Right kidney (tissue), 1 donor: ENCODE measurements at regions not wholly inside any gene's neighbourhood (a gene's known extent, or its start where the extent isn't known, plus 50 kb on each side); places are given as distances from the start of the nearest gene placed in this dataset.

Source experiments
- DNase-seq: peaks from one replicate; pipeline ENCODE4 v3.0.0-alpha.2; 2016

GRCh38 chr6:12423832-12424231 lies 133.7 kb downstream of the EDN1 start:
- DNase-seq = no peak

DNA sequence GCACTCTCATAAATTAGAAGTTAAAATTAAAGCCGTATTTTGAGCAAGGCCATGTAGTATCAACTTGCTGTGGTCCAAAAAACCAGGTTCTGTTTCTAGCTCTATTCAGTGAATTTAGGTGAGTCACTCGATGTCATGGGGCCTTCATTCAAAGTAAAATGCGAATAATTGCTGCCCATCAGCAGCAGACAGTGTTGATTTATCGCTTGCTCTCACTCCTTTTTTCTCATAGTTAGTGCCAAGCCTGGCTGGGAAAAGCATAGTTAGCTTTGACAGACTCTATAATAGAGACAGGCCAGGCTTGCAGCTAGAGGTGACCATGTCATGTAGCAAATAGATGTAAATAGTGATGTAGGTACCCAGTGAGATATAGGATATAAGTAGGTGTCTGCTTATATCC lies 136.0 kb downstream of the EDN1 start:
- DNase-seq = no peak

GRCh38 chr6:12431023-12431422 lies 140.9 kb downstream of the EDN1 start:
- DNase-seq = no peak

DNA sequence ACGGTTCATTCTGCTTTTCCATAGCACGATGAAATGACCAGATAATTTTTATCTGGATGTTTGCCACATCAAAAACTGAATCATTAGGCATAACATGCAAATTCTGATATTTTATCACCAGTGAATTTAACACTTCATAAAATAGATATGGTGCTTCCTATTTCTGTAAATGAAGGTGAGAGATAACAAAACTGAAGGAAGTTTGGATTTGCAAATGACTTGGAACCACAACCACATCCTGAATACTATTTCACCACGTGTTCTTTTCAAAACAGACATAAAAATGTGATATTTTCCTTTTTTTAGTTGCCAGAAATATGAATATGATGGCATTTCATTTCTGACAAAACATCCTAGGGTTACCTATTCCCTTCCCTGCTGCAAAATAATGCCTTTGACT lies 146.1 kb downstream of the EDN1 start:
- DNase-seq = no peak

GRCh38 chr6:12436683-12437082 lies 146.5 kb downstream of the EDN1 start:
- DNase-seq = no peak

DNA sequence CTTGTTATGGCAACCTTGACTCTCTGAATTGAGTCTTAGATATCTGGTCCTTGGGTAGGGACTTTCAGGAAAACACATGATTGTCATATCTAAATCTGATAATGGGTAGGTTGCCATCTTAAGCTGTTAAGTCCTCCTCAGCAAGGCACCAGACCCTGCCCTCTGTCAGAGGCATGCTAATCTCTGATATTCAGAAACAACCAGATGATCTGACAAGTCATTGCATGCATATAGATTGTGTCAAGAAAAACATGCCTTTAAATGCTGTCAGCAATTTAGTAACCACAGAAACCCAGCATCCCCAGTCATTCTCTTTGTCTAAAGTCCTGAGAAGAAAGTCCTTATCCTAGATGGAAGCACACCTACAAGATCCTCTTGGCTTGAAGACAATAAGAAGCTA lies 149.1 kb downstream of the EDN1 start:
- DNase-seq = no peak

- DNase-seq = peak; percentile 5
These were observed 150.8 kb downstream of the EDN1 start for GRCh38 chr6:12440981-12441380.

GRCh38 chr6:12442455-12442854 lies 152.3 kb downstream of the EDN1 start:
- DNase-seq = no peak

GRCh38 chr6:12446394-12446793 lies 156.2 kb downstream of the EDN1 start:
- DNase-seq = no peak

- DNase-seq = no peak
These were observed 159.3 kb downstream of the EDN1 start for GRCh38 chr6:12449447-12449846.

DNA sequence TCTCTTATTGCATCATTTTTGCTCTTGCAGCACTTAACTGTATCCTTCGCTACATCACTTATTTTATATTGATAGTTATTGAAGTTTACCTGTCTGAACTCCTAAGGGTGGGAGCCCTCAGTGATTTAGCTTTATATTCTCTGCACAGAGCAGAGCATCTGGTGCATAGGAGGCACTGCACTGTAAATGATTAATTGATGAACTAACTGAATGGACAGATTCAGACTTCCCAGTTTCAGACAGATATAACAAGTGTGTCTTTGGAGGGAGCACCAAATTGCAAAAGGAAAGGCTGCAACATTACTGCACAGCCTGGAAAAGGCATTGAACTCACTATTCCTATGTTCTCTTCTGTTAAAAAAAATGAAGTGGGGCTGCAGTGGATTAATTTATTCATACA lies 160.3 kb downstream of the EDN1 start:
- DNase-seq = no peak

GRCh38 chr6:12456343-12456742 lies 166.2 kb downstream of the EDN1 start:
- DNase-seq = no peak

DNA sequence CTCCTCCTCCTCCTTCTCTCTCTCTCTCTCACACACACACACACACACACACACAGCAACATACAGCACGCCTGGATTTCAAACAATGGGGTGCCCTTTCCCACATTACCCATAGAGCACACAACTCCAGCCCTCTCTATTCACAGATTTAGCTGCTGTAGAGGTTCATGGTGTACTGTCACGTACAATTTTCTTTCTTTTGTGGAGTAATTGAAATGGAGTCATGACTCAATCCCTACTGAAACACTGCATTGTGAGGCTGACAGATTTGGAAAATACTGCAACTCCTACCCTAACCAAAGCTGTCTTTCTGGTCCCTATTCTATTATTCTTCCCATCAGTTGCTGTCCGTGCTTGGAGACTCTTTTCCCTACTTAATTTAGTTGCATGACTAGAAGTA lies 166.9 kb downstream of the EDN1 start:
- no peak for DNase-seq

GRCh38 chr6:12458558-12458957 lies 168.4 kb downstream of the EDN1 start:
- DNase-seq = no peak

DNA sequence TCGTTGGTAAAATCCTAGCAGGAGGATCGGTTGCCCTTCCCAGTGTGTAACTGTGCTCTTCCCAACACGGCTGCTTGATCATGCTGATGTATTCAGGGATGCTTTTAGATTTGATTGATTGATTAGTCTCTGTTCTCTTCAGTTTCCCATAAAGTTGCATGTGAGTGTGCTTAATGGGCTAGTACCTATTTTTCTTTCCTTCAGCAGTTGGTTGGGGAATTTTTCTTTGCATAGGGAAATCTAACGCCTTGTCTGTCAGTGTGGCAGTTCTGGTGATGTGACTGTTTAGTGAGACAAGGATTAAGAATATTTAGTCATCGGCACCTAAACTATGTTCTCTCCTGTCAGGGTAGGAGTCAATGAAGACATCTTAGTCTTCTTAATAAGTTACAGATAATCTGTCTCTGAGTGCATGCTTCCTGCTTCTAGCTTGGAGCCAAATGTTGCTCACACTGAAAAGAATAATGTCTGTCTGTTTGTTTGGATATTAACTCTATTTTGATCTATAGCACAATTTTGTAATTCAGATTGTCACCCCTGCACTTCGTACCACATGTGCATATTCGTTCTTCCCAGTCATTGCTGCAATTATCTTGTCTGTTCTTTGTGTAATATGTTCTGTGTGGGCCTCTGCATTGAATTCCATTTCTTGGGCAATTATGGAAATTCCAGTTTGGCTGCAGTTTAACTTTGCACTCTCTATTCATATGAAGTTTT lies 169.9 kb downstream of the EDN1 start:
- no peak for DNase-seq

DNA sequence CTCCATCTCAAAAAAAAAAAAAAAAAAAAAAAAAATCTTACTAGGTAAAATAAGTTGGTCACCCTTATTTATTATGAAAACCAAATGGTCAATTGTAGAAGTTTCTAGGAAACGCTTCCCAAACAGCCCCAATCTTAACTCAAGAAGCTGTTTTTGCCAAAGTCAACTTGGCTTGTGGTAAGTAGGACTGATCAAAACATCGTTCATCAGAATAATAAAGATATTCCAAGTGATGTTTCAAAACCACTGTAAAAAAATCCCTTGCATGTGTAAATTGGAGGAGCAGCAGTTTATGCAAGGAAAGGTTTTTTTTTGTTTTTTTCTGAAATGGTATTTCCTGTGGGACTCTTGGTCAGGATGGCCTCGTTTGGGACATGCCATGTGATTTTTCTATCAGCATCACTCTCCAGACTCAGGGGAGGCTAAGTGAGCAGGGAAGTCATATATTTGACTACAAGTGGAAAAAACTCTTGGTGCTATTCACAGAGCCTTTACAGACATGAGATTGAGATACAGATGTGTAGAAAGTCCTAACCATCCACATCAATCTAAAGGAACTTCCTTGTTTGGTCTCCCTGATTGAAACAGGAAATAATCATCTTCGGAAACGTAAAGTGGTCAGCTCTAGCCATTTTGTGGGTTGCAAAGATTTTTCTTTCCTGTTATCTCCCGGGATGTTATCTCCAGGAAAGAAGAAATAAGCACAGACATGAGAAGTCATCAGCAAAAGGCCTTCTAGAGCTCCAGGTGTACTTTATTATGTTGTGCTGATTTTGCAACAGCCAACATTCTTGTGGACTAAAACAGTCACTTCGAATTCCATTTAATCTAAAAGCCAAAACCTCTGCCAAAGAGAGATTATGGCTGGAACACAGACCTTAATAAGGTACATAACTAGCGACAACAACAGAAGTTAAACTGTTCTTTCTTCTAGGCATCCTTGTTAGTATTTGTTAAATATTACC lies 177.8 kb downstream of the EDN1 start:
- no peak for DNase-seq

- no peak for DNase-seq
These were observed 182.5 kb downstream of the EDN1 start for GRCh38 chr6:12472601-12473038.

DNA sequence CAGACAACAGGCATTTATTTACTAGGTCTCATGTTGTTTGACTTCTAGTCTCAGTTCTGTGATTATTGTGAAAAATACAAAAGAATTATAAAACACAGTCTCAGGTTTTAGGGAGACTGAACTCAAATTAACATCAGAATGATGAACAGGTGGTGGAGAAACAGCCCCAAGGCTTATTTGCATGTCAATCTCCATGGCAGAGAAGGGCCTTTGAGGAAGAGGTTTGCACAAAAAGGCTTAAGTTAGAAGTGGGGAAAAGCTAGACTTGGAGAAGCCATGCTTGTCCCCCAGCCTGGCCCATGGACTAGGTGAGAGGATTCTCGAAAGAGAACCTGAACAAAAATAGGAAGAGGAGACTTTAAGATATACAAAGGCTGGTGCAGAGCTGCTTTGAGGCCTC lies 183.3 kb downstream of the EDN1 start:
- DNase-seq = no peak

DNA sequence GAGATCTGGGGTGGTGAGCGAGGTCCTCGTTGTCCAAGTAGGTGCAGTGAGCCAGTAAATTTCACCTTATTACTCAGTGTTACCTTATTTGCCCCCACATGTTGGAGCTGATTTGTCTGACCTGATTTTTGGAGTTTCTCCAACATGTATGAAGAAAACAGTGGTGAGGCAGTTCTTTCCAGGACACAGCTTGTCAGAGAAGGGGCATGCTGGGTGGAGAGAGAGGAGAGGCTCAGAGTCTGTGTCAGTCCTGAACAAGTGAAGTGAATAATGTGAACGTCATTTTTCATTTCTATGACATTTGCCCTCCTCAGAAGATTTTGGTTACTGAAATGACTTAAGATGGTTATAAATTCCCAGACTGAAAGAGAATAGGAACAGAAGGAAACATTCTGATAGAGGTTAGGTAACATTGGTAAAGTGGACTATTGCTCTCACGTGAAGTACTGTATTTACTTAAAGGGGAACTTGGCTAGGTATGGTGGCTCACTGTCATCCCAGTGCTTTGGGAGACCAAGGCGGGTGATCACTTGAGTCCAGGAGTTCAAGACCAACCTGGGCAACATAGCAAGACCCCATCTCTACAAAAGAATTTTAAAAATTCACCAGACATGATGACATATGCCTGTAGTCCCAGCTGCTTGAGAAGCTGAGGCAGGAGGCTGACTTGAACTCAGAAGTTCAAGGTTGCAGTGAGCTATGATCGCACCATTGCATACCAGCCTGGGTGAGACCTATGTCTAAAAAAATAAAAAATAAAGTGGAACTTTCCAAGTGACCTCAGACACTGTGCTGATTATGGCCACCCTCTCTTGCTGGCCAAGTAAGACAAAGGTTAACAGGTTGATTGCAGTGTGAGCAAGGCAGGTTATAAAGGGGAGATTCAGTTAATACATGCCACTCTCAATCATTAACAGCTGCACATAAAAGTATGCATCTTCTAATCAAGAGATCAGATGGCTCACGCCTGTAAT lies 184.3 kb downstream of the EDN1 start:
- no peak for DNase-seq

DNA sequence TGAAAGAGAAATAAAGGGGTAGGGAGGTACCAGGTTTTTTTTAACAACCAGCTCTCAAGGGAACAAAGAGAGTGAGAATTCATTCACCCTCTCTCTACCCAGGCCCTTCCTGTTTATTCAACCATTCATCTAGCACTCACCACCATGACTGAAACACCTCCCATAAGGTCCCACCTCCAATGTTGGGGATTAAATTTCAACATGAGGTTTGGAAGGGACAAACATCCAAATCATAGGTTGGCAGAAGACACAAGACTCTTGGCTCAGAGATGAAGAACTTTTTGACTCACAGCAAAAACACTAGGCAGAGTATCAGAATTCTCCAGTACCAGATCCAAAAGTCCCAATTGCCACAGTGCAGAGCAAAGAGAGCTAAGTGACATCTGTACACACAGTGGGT lies 186.3 kb downstream of the EDN1 start:
- no peak for DNase-seq

- no peak for DNase-seq
These were observed 187.5 kb downstream of the EDN1 start for GRCh38 chr6:12477616-12478015.

- no peak for DNase-seq
These were observed 188.8 kb downstream of the EDN1 start for GRCh38 chr6:12478921-12479320.
